Thyroid gland (tissue), 4 donors: ENCODE measurements at regions not wholly inside any gene's neighbourhood (a gene's known extent, or its start where the extent isn't known, plus 50 kb on each side); places are given as distances from the start of the nearest gene placed in this dataset.

Experiments used
- DNase-seq, 2 donors: peaks; one replicate each; pipeline ENCODE4 v3.0.0-alpha.2; 2019
- H3K27ac ChIP-seq, 3 donors: fragments of 200-600 bp; sonication (generic); 1 replicate in 2 of 3; 2 replicates in 1 of 3; pipeline ENCODE4 v1.5.1; 2016 to 2019; ENCODE audit warnings: mild to moderate bottlenecking in 1 of 3, moderate library complexity in 1 of 3
- H3K27me3 ChIP-seq: fragments of 200-600 bp; sonication (generic); one replicate; pipeline ENCODE4 v1.5.1; 2019
- H3K36me3 ChIP-seq, 2 donors: fragments of 200-600 bp; sonication (generic); one replicate each; pipeline ENCODE4 v1.5.1; 2016 to 2019
- H3K4me1 ChIP-seq, 2 donors: fragments of 200-600 bp; sonication (generic); one replicate each; pipeline ENCODE4 v1.5.1; 2017 to 2019
- H3K4me3 ChIP-seq, 3 donors: fragments of 200-600 bp; sonication (generic); replicated peaks in 1 of 3; 1 replicate in 2 of 3; 2 replicates in 1 of 3; pipeline ENCODE4 v1.5.1; 2016; ENCODE audit warnings: mild to moderate bottlenecking in 1 of 3
- H3K9me3 ChIP-seq: fragments of 200-600 bp; sonication (generic); one replicate; pipeline ENCODE4 v1.5.1; 2017
- POLR2A ChIP-seq, 2 donors: fragments of 450-650 bp; IDR thresholded peaks; one replicate each; pipeline ENCODE4 v1.6.1; 2017; ENCODE audit warnings: antibody characterized with exemption in 2 of 2, mild to moderate bottlenecking in 2 of 2, moderate library complexity in 1 of 2
- WGBS, 2 donors: methylation state at CpG; one replicate each; pipeline ENCODE4 v1.1.5; 2017; 5-methylcytosine and 5-hydroxymethylcytosine counted together
- intact Hi-C: fragments of 100-400 bp; cut with DNase I; formaldehyde crosslinking; loops from one replicate; pipeline ENCODE4 v1.15.1; 2023
- TF ChIP-seq, protein P1 (sequence below), 6 experiments: fragments of 200-600 bp in 3 of 6; fragments of 450-650 bp in 3 of 6; sonication (generic) in 3 of 6; IDR thresholded peaks; one replicate each; pipeline ENCODE4 v1.5.1; 2016 to 2019; ENCODE audit warnings: antibody characterized with exemption in 6 of 6, mild to moderate bottlenecking in 2 of 6, inconsistent platforms in 1 of 6, moderate library complexity in 1 of 6

DNA sequence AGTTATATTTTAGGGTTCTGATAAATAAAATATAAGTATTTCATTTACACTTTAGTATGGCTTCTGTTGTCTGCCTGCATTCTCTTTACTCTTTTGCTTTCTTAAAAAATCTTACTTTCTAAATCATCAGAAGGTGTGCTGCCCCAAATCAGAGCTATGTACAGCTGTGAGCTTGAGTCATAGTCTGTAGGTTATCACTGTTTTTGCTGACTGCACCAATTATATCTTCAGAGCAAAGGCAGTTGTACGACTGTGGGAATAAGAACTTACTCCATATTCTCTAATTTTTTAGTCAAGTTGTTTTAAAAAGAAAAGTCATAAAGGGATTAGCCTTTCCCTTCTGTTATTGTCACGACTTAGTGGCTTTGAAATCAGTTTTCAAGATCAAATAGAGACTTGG, 1649.0 kb downstream of the HACE1 start:
- no peak for TF ChIP-seq POLR2A (IDR thresholded peaks at IDR 0.05)
- TF ChIP-seq, protein P1, sequence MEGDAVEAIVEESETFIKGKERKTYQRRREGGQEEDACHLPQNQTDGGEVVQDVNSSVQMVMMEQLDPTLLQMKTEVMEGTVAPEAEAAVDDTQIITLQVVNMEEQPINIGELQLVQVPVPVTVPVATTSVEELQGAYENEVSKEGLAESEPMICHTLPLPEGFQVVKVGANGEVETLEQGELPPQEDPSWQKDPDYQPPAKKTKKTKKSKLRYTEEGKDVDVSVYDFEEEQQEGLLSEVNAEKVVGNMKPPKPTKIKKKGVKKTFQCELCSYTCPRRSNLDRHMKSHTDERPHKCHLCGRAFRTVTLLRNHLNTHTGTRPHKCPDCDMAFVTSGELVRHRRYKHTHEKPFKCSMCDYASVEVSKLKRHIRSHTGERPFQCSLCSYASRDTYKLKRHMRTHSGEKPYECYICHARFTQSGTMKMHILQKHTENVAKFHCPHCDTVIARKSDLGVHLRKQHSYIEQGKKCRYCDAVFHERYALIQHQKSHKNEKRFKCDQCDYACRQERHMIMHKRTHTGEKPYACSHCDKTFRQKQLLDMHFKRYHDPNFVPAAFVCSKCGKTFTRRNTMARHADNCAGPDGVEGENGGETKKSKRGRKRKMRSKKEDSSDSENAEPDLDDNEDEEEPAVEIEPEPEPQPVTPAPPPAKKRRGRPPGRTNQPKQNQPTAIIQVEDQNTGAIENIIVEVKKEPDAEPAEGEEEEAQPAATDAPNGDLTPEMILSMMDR (IDR thresholded peaks at IDR 0.05): no peak
- H3K9me3 ChIP-seq: no peaks in the 10 kb centered on the region
- H3K4me3 ChIP-seq: no peak overlapping the region
- no peaks in the 10 kb centered on the region for H3K27me3 ChIP-seq
- H3K27ac ChIP-seq: no peak overlapping the region
- WGBS, 2 donors: 33 to 41% methylated on average over 2 of the region's 2 CpGs
- DNase-seq: no peak
- no peaks in the 10 kb centered on the region for H3K4me1 ChIP-seq
- H3K36me3 ChIP-seq: no peaks in the 10 kb centered on the region
- intact Hi-C loops: no loop called here

DNA sequence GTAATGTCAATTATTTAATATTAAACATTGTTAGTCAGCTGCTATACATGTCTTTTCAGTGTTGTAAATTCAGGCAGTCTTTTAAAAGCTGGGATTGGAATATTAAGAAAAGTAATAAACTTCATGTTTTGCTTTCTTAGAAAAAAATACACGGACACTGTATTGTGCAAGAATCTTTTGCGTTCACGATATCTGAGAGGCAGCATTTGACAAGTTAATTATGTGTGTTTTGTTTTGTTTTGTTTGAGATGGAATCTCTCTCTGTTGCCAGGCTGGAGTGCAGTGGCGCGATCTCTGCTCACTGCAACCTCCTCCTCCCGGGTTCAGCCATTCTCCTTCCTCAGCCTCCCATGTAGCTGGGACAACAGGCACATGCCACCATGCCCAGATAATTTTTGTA, 1661.3 kb downstream of the HACE1 start:
- Histone ChIP-seq H3K36me3 (no peaks in the 10 kb centered on the region), H3K27me3 (no peaks in the 10 kb centered on the region), H3K27ac (no peak overlapping the region), H3K4me3 (no peak overlapping the region), H3K9me3 (no peaks in the 10 kb centered on the region), H3K4me1 (no peaks in the 10 kb centered on the region)
- intact Hi-C loops: no loop called here
- TF ChIP-seq, protein P1 (IDR thresholded peaks at IDR 0.05): no peak
- no peak for TF ChIP-seq POLR2A (IDR thresholded peaks at IDR 0.05)
- DNase-seq: no peak
- WGBS, 2 donors: 66 to 71% methylated on average over 6 of the region's 6 CpGs

DNA sequence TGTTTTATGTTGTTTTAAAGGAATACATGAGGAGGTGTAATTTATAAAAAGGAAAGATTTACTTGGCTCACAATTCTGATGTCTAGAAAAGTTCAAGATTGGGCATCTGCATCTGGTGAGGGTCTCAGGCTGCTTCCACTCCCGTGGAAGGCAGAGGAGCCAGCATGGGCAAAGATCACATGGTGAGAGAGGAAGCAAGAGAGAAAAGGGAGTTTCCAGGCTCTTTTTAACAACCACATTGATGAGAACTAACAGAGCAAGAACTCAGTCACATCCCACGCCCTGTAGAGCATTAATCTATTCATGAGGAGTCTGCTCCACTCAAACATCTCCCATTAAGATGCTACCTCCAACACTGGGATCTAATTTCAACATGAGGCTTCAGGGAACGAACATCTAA, 1666.3 kb downstream of the HACE1 start:
- no peak for TF ChIP-seq POLR2A (IDR thresholded peaks at IDR 0.05)
- TF ChIP-seq, protein P1 (IDR thresholded peaks at IDR 0.05): no peak
- WGBS, 2 donors: 66 to 73% methylated on average over 3 of the region's 3 CpGs

DNA sequence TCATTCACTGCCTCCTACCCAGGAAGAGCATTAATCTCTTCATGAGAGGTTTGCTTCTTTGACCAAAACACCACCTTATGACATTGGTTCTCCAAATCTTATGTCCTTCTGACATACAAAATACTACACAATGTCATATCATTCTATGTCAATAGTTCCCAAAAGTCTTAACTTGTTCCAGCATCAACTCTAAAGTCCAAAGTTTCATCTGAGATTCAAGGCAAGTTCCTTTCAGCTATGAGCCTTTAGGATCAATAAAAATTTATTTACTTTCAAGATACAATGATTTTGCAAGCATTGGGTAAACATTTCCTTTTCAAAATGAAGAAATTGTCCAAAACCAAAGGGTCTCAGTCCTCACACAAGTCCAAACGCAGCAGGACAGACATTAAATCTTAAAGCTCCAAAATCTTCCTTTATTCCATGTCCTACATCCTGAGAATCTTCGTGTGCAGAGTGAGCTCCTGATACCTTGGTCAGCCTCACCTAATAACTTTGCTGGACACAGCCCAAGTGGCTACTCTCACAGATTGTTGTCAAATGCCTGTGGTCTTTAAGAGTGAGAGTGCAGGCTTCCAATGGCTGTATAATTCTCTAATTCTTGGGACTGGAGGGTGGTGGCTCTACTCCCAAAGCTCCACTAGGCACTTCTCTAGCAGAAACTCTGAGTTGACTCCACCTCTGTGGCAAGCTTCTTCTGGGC, 1668.2 kb downstream of the HACE1 start:
- intact Hi-C loops: no loop called here
- TF ChIP-seq, protein P1 (IDR thresholded peaks at IDR 0.05): no peak
- no peak for TF ChIP-seq POLR2A (IDR thresholded peaks at IDR 0.05)
- no peak for DNase-seq
- no peaks in the 10 kb centered on the region for H3K4me1 ChIP-seq
- H3K27ac ChIP-seq: no peak overlapping the region
- H3K4me3 ChIP-seq: no peak overlapping the region
- H3K9me3 ChIP-seq: no peaks in the 10 kb centered on the region
- no peaks in the 10 kb centered on the region for H3K27me3 ChIP-seq
- H3K36me3 ChIP-seq: no peaks in the 10 kb centered on the region
- WGBS, 2 donors: 60 to 63% methylated on average over 2 of the region's 2 CpGs

More for the DNA sequence above, 1666.3 kb downstream of the HACE1 start:
- Histone ChIP-seq H3K4me3 (no peak overlapping the region), H3K27me3 (no peaks in the 10 kb centered on the region), H3K4me1 (no peaks in the 10 kb centered on the region), H3K36me3 (no peaks in the 10 kb centered on the region), H3K9me3 (no peaks in the 10 kb centered on the region), H3K27ac (no peak overlapping the region)
- intact Hi-C loops: no loop called here
- DNase-seq: no peak

DNA sequence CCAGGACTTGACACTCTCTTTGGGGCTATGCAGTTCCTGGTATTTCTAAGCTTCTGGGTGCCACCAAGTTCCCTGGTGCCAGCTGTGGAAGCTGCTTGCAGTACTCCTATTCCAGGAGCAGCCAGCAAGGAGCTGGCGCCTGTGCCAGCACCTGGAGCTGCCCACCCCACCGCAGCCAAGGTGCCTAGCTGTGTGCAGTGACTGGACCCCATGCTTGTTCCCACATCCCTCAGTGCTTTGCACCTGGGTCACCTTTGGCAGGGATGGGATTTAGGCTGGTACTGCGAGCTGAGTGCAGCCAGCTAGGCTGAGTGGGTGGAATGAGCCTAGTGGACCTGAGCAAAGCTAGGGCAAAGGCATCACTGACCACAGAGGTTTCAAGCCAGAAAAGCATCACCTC, 1674.9 kb downstream of the HACE1 start:
- no peaks in the 10 kb centered on the region for H3K9me3 ChIP-seq
- H3K27ac ChIP-seq: no peak overlapping the region
- no peak overlapping the region for H3K4me3 ChIP-seq
- 82 to 88% methylated on average over 1 to 3 of the region's 3 CpGs for WGBS, 2 donors
- H3K4me1 ChIP-seq: no peaks in the 10 kb centered on the region
- TF ChIP-seq POLR2A (IDR thresholded peaks at IDR 0.05): no peak
- TF ChIP-seq, protein P1 (IDR thresholded peaks at IDR 0.05): no peak
- DNase-seq: no peak
- H3K27me3 ChIP-seq: no peaks in the 10 kb centered on the region
- H3K36me3 ChIP-seq: no peaks in the 10 kb centered on the region
- intact Hi-C loops: no loop called here
